ENCODE measurements at regions not wholly inside any gene's neighbourhood (a gene's known extent, or its start where the extent isn't known, plus 50 kb on each side); places are given as distances from the start of the nearest gene placed in this dataset.

- no peak for TF ChIP-seq SUZ12 (IDR thresholded peaks at IDR 0.05; ENCODE audit: low read length)
- TF ChIP-seq TEAD4 (IDR thresholded peaks at IDR 0.05; ENCODE audit: low read depth, low read length): no peak
- no peak for TF ChIP-seq CREB1 (IDR thresholded peaks at IDR 0.05)
- TF ChIP-seq EP300 (IDR thresholded peaks at IDR 0.05; ENCODE audit: borderline replicate concordance in 1 of 2, low read depth in 2 of 2, low read length in 2 of 2): no peak
Observed at GRCh38 chr2:168363347-168364092, 92.6 kb upstream of the CERS6 start.
